Fibroblast of skin of right biceps (primary cell): ENCODE measurements at regions not wholly inside any gene's neighbourhood (a gene's known extent, or its start where the extent isn't known, plus 50 kb on each side); places are given as distances from the start of the nearest gene placed in this dataset.

Source experiments
- DNase-seq: peaks from one replicate; pipeline ENCODE4 v3.0.0-alpha.2; 2013

- DNase-seq = no peak
Measured at GRCh38 chr21:27719226-27719625, 752.3 kb upstream of the ADAMTS5 start.

DNA sequence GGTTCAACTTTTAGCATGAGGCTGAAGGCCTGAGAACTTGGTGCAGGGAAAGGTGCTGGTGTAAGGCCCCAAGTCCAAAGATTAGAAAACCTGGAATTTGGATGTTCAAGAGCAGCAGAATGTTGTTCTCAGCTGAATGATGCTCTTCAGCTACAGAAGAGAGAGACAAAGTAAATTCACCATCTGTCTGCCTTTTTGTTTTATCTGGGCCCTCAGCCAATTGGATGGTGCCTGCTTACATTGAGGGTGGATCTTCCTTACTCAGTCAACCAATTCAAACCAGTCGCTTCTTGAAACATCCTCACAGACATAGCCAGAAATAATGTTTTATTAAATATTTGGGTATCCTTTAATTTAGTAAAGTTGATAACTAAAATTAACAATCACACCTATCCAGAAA lies 748.2 kb upstream of the ADAMTS5 start:
- no peak for DNase-seq

GRCh38 chr21:27713154-27714109 lies 746.5 kb upstream of the ADAMTS5 start:
- DNase-seq = no peak

- DNase-seq = no peak
Measured at GRCh38 chr21:27704567-27705166, 737.8 kb upstream of the ADAMTS5 start.

DNA sequence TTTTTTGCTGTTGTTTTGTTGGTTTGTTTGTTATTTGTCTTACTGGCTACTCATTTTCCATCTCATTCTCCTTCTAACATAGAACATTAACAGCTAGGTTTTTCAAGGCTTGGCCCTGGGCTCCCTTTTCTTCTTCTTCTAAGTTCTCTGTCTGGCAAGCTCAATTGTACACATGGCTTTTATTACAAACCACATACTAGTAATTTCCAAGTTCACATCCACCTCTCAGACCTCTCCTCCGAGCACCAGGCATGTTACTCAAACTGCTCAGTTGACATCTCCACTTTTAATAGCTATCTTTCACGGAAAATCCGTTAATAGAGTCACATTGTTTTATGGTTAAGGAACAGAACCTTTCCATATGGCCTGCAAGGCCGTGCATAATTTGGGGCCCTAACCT lies 736.9 kb upstream of the ADAMTS5 start:
- DNase-seq = peak; percentile 44

DNA sequence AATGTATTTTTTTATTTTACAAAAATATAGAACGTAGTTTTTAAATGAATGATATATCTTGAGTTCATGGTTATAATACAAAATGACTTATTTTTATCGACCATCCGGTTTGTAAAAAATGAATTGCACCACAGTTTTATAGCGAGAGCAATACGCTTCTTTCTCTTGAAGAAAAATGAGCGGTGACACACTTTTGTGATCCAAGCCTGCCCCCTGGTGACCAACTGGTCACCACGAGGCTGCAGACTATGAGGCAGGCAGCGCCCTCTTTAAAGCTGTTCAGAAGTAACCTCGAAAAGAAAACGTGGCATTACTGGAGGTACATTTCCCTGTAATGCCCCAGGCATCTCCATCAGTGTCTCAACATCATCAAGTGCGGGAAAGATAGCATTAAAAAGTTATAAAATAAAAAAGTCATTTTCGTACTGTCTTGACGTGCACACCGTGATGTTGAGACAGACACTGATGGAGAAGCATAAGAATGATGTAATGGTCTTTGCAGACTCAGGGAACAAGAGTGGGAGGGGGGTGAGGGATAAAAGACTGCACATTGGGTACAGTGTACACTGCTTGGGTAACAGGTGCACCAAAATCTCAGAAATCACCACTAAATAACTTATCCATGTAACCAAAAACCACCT lies 734.2 kb upstream of the ADAMTS5 start:
- DNase-seq = peak; percentile 86

DNA sequence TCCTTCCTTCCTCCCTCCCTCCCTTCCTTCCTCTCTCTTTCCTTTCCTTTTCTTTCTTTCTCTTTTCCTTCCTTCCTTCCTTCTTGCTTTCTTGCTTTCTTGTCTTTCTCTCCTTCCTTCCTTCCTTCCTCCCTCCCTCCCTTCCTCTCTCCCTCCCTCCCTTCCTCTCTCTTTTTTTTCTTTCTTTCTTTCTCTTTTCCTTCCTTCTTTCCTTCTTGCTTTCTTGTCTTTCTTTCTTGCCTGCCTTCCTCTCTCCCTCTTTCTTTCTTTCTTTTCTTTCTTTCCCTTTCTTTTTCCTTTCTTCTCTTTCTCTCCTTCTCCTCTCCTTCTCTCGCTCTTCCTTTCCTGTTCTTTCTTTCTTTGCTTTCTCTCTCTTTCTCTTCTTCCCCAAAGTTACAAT lies 728.4 kb upstream of the ADAMTS5 start:
- DNase-seq = no peak

GRCh38 chr21:27694667-27695066 lies 727.8 kb upstream of the ADAMTS5 start:
- no peak for DNase-seq

- DNase-seq = peak; percentile 76
Measured at GRCh38 chr21:27693376-27693775, 726.5 kb upstream of the ADAMTS5 start.

- no peak for DNase-seq
Measured at GRCh38 chr21:27691516-27691915, 724.6 kb upstream of the ADAMTS5 start.

DNA sequence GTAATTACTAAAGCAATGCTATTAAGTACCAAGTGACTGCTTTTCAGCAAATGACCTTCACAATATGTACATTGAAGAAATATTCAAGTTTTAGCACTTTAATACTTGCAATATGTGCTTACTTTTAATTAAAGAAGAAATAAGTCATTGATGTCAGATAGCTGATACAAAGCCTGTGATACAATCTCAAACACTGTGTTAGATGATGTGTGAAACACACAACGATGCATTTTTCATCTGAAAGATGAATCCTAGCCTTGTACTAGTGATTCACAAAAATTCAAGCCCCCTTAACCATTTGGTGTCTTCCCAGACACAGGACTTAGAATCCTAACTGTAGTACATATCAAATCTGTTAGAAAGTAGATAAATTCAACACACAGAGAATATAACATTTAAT lies 724.1 kb upstream of the ADAMTS5 start:
- DNase-seq = no peak

DNA sequence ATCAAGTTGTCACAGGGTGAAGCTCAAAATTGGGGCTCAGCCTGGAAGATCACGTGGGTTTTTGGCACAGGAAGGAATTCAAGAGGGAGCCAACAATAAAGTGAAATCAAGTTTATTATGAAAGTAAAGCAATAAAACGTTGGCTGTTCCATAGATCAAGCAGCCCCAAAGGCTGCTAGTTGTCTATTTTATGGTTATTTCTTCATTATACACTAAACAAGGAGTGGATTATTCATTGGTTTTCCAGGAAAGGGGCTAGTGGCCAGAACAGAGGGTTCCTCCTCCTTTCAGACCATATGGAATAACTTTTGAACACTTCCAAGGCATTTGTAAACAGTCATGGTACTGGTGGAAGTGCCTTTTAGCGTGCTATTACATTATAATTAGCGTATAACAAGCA lies 723.5 kb upstream of the ADAMTS5 start:
- DNase-seq = no peak

GRCh38 chr21:27688773-27689172 lies 721.9 kb upstream of the ADAMTS5 start:
- no peak for DNase-seq

DNA sequence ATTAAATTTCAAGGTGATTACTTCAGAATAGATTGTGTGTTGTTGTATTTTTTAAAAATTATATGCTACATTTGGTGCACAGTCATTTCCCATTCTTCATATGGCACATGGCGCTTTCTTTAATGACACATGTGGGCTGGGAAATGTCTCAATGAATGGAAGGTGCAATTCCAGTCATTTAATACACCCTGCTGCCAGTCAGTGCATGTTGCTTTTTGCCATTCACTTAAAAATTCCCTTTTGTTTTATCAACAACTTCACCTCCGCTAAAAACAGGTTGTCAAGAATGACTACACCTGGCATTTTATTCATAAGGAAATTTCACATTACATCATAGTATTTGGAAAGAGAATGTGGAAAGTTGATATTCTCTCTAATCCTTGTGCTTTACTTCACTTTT lies 716.4 kb upstream of the ADAMTS5 start:
- no peak for DNase-seq

GRCh38 chr21:27681841-27682240 lies 715.0 kb upstream of the ADAMTS5 start:
- DNase-seq = peak; percentile 48

DNA sequence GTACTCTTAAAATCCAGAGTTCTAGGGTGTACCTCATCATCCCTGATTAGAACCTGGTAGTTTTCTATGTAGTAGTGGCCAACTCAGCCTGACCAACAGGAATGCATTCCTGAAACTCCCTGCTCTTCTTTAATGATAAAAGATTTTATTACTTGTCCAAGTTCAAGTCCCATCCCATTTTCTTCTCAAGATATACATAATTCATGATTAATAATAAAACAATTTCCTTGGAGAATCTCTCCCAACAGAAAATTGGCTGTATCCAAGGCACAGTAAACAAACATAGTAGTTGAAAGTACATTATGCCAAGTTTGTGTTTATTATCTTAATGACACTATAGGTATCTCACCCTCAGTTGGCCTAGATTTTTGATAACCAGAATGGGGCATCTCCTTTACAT lies 714.1 kb upstream of the ADAMTS5 start:
- peak; percentile 52 for DNase-seq

DNA sequence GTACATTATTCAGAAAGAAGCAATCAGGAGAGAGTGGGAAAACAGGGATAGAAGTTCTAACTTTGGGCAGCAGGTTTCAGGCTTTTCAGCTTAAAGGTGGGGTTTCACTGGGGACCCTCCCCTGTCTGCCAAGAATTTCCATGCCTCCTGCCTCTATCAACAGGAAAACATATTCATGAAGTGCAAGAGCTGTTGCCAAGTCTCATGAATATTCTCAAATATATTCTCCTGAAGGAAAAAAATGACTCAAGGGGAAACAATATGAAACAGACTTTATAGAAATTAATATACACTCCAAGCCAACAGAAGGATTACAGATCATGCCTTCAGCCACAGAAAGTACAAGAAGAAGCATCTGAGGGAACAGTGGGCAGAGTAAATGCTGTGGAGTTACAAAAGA lies 713.3 kb upstream of the ADAMTS5 start:
- no peak for DNase-seq

GRCh38 chr21:27678511-27678910 lies 711.6 kb upstream of the ADAMTS5 start:
- no peak for DNase-seq

DNA sequence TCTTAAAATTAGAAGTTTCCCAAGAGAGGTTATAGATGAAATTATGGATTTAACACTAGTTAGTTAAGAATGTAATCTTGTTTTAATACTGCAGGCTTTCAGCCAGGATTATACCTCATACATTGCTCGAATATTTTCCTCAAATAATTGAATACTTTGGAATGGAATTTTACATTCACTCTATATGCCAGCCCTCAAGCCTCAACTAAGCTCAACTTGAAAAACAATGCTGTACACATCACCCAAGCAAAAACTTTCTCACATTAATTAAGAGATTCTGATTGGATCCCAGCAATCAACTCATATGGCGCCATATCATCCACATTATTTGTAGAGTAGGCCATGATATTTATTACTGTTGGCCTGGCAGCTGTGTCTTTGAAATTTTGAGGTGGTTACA lies 710.7 kb upstream of the ADAMTS5 start:
- peak; percentile 54 for DNase-seq

- no peak for DNase-seq
Measured at GRCh38 chr21:27675306-27675705, 708.4 kb upstream of the ADAMTS5 start.

DNA sequence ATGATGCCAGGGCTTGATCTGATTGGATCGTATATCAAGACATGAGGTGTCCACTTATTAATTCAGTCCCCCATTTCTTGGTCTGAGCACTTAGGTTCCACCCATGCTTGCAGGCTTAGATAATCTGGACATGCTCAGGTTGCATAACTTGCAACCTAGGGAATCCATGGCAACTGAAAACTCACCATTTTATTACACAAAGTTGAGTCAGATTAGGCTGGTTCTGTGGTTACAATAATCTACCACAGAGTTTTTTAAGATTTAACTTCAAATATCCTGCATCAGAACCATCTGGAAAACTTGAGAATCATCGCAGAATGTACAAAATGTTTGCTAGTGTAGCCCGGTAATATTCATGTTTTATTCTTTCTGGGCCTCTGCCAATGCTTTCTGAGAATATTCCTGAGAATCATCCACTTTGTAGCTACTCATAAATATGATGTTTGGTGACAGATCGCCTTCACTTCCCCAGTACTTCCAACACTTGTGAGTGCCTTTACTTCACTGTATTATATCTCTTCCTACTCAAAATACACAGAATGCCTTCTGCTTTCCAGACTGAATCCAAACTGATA lies 707.2 kb upstream of the ADAMTS5 start:
- DNase-seq = peak; percentile 91

- no peak for DNase-seq
Measured at GRCh38 chr21:27673581-27673980, 706.7 kb upstream of the ADAMTS5 start.

GRCh38 chr21:27671207-27671606 lies 704.3 kb upstream of the ADAMTS5 start:
- no peak for DNase-seq

DNA sequence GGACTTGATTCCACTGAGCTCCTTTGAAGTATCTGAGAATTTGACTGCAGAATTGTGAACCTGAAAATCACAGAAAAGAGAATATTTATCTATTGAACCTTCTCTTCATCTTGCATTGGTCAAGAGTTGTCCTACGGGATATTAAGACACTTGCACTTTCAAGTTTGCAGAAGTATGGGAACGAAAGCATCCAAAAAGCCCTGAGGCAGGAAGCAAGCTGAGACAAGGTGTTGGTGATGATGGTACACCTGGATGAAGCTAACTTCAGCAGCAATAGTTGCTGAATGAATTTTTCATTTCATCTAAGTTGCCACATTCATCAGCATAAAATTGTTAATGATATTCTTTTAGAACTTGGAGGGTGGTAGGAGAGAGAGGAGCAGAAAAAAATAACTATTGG lies 686.6 kb upstream of the ADAMTS5 start:
- no peak for DNase-seq
